ENCODE measurements at regions not wholly inside any gene's neighbourhood (a gene's known extent, or its start where the extent isn't known, plus 50 kb on each side); places are given as distances from the start of the nearest gene placed in this dataset.

- no peak overlapping the region for H3K4me3 ChIP-seq (ENCODE audit: low read depth, low read length)
- TF ChIP-seq, protein P1, sequence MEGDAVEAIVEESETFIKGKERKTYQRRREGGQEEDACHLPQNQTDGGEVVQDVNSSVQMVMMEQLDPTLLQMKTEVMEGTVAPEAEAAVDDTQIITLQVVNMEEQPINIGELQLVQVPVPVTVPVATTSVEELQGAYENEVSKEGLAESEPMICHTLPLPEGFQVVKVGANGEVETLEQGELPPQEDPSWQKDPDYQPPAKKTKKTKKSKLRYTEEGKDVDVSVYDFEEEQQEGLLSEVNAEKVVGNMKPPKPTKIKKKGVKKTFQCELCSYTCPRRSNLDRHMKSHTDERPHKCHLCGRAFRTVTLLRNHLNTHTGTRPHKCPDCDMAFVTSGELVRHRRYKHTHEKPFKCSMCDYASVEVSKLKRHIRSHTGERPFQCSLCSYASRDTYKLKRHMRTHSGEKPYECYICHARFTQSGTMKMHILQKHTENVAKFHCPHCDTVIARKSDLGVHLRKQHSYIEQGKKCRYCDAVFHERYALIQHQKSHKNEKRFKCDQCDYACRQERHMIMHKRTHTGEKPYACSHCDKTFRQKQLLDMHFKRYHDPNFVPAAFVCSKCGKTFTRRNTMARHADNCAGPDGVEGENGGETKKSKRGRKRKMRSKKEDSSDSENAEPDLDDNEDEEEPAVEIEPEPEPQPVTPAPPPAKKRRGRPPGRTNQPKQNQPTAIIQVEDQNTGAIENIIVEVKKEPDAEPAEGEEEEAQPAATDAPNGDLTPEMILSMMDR (IDR thresholded peaks at IDR 0.05; ENCODE audit: control insufficient read depth, extremely low read depth, insufficient read depth): no peak
- no peak for DNase-seq (ENCODE audit: low read depth)
Observed at GRCh38 chr14:22500954-22501726, 87.9 kb downstream of the DAD1 start.

- H3K4me3 ChIP-seq (ENCODE audit: low read depth, low read length): no peak overlapping the region
- TF ChIP-seq, protein P1 (IDR thresholded peaks at IDR 0.05; ENCODE audit: control insufficient read depth, extremely low read depth, insufficient read depth): no peak
- no peak for DNase-seq (ENCODE audit: low read depth)
Observed at GRCh38 chr14:22500525-22500924, 88.5 kb downstream of the DAD1 start.

GRCh38 chr14:22497671-22498093 is 91.3 kb downstream of the DAD1 start:
- no peak overlapping the region for H3K4me3 ChIP-seq (ENCODE audit: low read depth, low read length)
- DNase-seq (ENCODE audit: low read depth): no peak

DNA sequence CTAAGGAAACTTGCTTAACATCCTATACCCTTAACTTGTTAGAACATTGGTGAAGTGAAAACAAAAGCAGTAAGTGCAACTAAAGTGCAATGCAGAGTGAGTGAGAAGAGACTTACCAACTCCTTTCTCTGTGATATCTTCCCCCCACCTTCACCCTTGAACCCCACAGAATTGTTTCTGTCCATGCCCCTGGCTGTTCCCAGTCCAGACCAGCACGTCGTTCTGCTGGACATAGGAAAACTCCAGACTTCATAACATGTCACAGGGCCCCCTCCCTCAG is 91.9 kb downstream of the DAD1 start:
- no peak for DNase-seq (ENCODE audit: low read depth)
- no peak overlapping the region for H3K4me3 ChIP-seq (ENCODE audit: low read depth, low read length)
- TF ChIP-seq, protein P1 (IDR thresholded peaks at IDR 0.05; ENCODE audit: control insufficient read depth, extremely low read depth, insufficient read depth): no peak

More at GRCh38 chr14:22497671-22498093, 91.3 kb downstream of the DAD1 start:
- TF ChIP-seq, protein P1 (IDR thresholded peaks at IDR 0.05; ENCODE audit: control insufficient read depth, extremely low read depth, insufficient read depth): no peak

GRCh38 chr14:22494486-22495135 is 94.4 kb downstream of the DAD1 start:
- H3K4me3 ChIP-seq (ENCODE audit: low read depth, low read length): no peak overlapping the region
- TF ChIP-seq, protein P1 (IDR thresholded peaks at IDR 0.05; ENCODE audit: control insufficient read depth, extremely low read depth, insufficient read depth): no peak
- DNase-seq (ENCODE audit: low read depth): no peak

DNA sequence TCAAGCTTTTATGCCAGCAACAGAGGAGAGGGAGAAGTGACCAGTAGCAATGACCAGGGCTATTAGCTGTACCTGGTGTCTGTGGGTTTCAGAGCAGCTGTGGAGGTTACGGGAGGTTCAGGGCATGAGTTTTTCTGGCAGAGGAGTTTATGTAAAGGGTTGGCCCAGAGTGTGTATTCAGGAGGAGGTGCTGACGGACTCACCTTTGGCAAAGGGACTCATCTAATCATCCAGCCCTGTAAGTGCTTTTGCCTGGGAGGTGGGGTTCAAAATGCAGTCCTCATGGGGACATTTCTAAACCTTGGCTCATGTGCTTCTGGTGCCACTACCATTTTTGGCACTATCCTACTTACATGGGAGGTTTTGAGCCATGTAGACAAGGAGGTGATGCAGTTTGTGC is 95.3 kb downstream of the DAD1 start:
- H3K4me3 ChIP-seq (ENCODE audit: low read depth, low read length): no peak overlapping the region
- no peak for DNase-seq (ENCODE audit: low read depth)
- TF ChIP-seq, protein P1 (IDR thresholded peaks at IDR 0.05; ENCODE audit: control insufficient read depth, extremely low read depth, insufficient read depth): no peak

Data from LNCaP clone FGC (cell line).